NCI-H187 treated with DMSO at 0.1 percent for 48 hours (cell line): ENCODE measurements at regions not wholly inside any gene's neighbourhood (a gene's known extent, or its start where the extent isn't known, plus 50 kb on each side); places are given as distances from the start of the nearest gene placed in this dataset.

Source experiments
- DNase-seq: peaks from one replicate; lab custom pipeline; 2025; lab: John Stamatoyannopoulos, UW

DNA sequence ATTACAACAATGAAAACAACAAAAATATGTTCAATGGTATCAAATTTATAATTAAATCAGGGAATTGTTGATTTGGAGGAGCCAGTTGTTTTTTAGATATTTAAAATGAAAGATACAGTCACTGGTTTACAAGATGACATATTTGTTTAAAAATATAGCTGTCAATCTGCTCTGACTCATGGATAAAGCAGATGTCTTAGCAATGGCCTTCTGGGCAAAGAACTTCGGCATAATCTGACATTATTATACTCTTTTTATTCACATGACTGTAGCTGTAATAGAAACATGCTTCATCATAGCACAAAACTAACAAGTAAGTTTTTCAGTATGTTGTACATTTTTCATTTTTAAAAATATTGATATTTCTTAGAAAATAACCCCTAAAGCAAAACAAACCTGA is 267.4 kb downstream of the CENPW start:
- DNase-seq: no peak

DNA sequence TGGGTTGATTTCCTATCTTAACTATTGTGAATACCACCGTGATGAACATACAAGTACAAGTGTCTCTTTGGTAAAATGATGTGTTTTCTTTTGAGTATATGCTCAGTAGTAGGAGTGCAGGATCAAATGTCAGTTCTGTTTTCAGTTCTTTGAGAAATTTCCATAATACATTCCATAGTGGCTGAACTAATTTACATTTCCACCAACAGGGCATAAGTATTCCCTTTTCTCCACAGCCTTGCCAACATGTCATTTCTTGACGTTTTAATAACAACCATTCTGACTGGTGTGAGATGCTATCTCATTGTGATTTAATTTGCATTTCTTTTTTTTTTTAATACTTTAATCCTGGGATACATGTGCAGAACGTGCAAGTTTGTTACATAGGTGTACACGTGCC is 268.8 kb downstream of the CENPW start:
- DNase-seq: no peak

DNA sequence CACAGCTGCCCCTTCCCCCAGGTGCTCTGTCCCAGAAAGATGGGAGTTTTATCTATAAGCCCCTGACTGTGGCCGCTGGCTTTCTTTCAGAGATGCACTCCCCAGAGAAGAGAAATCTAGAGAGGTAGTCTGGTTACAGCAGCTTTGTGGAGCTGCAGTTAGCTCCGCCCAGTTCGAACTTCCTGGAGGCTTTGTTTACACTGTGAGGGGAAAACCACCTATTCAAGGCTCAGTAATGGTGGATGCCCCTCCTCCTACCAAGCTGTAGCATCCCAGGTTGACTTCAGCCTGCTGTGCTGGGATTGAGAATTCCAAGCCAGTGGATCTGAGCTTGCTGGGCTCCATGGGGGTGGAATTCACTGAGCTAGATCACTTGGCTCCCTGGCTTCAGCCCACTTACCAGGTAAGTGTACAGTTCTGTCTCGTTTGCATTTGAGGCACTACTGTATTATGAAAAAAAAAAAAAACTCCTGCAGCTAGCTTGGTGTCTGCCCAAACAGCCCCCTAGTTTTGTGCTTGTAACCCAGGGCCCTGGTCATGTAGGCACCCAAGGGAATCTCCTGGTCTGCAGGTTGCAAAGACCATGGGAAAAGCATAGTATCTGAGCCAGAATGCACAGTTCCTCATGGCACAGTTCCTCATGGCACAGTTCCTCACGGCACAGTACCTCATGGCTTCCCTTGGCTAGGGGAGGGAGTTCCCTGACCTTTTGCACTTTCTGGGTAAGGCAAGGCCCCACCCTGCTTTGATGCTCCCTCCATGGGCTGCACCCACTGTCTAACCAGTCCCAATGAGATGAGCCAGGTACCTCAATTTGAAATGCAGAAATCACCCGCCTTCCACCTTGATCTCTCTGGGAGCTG is 275.0 kb downstream of the CENPW start:
- no peak for DNase-seq

DNA sequence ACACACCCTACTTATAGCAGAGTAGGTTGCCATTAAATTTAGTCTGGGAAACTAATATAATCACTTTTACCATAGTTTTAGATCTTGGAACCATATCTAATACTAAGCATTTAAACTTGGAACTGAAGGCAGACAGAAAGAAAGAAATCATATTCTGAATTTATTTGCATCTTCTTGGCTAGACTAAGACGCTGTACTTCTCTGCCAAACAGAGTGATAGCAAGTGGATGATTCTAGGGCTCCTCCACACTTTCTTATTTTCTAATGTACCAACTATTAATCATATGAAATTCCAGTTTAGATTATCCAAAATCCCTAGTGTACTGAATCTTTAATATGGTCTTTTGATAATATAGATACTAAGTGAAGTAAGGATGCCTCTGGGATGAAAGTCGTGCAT is 277.0 kb downstream of the CENPW start:
- DNase-seq: no peak

DNA sequence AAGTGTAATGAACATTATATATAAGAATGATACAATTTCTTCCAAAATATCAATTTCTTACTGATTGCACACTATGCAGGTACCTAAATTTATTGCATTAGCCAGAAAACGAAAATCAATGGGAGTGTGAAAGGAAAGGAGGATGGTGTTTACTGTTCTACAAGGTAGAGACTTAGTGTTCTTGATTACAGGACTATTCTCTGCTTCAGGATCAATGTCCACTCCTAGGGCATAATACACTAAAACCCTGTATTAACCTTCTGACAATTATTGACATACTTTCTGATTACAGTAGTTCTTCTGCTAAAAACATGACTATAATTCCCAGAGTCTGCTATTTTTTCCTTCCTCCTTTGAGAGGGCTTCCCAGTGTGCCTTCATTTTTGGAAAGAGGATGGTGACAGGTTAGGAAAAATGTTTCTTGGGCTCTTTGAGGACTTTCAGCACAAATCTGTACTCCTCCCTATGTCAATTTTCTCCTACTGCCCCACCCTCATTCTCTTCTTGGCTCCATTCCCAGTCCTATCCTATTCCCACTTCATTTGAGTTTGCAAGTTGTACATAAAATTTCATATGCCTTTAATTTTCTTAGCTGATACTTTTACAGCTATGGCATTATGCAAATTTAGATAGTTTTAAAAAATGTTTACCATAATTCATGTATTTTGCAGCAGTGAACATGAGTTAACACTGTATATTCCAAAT is 278.9 kb downstream of the CENPW start:
- no peak for DNase-seq

DNA sequence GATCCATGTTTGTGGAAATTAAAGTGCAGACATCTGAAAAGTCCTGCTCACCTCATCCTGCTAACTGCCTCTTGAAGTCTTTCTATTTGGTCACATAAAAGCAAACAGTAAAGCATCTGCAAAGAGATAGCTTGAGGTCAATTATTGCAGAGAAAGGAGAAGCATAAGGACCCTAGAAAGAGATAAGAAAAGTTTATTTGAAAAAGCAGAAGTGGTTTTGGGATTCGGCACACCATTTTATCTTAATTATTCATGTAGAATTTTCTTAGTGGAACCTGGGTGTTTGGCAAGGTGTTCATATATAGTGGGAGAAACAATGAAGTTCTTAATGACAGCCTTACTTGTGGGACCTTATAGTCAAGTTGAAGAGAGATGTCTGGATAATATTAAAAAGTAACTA is 280.8 kb downstream of the CENPW start:
- no peak for DNase-seq

DNA sequence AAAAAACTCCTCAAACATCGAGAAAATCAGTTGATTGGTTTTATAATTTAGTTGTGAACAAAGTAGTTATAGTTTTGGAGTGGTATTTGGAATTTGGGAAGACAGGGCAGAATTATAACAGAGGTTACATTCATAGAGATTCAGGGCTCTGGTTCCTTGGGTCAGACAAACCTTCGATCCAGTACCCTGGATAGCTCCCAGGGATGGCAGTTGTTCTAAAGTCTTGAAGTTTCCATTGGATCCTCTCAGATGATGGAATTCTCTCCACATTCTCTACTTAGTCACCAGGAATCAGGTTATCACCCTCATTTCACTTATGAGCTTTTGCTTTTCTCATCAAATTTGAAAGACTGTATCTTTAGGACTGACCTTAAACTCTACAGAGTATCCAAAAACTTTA is 285.1 kb downstream of the CENPW start:
- no peak for DNase-seq

DNA sequence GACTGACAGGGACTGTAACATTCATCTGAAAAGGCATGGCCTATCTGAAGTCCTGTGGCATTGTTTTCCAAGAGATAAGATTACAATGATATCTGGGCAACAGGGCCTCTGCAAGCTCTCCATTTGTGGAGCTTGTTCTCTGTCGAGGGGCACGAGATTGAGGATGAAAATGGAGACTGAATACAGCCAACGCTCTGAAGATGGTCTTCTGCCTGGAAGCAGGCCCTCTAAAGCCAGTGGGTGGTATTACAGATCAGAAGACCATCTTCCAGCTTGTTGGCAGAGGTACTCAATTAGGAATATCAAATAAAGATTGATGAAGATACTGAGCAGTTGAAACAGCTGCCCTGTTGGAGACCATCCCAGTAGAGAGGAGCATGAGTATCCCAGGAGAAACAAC is 288.2 kb downstream of the CENPW start:
- DNase-seq: no peak

DNA sequence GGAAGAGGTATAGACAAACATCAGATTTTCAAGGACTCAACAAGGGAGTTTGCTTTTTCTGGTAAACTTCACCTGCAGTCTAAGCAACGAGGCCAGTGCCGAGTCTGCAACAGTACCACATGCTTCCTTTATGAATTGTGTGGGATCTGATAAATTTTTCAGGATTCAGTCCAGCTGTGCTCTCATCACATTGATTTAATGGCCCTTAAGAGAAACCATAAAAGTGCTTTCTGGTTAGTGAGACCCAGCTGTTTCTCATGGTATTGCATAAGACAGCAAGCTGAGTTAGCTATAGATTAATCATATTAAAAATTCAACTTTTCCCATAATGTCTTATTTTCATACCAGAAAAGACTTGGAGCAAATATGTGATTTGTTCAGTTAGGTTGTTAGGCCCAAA is 291.4 kb downstream of the CENPW start:
- no peak for DNase-seq

DNA sequence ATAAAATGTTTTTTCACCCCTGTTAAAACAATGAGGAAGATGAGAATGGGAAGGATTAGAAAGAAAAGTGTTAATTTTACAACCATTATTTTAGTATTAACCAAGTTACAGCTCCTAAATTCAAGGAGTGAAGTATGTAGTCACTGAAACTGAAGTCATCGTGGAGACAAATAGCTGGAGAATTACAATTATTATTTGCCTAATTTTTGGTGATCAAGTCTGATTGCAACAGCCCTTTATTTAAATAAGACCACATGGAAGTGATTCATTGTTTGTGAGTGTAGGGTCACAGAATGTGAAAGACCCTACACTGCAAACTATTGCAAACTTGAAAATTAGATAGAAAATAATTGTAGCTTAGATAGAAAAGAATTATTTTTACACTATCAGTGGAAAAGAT is 292.4 kb downstream of the CENPW start:
- DNase-seq: no peak

DNA sequence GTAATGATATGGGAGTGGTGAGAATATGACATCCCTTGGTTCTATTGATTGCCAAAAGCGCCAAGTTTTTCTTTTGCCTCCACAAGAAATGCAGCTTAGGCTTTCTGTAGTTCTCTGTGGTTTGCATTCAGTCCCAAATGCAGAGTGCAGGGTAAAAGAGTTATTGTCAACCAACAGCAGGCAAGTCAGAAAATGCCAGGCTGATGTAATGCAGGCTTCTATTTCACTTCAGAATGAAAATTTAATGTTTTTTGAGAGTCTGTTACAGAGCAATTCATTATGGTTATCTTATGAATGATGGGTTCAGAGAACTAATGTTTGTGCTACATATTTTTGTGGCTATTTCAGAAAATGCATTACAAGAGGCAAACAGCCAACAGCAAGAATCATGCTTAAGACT is 293.5 kb downstream of the CENPW start:
- no peak for DNase-seq

DNA sequence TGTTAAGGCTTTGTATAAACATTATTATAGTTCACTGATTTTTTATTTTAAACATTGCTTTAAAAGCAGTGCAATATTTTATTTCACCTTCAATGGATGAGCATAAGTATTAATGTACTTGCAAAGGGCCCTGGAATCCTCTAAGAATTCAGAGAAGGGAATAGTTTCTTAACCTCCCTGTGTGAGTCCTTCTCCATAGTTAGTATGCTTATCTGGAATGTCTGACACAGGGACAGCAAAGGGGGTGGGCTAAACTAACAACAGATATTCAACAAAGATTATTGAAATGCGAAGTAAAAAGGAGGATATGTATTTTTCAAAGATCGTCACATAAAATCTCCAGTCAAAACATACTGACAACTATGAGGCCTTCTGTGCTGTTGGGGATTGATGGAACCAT is 300.4 kb downstream of the CENPW start:
- DNase-seq: no peak

DNA sequence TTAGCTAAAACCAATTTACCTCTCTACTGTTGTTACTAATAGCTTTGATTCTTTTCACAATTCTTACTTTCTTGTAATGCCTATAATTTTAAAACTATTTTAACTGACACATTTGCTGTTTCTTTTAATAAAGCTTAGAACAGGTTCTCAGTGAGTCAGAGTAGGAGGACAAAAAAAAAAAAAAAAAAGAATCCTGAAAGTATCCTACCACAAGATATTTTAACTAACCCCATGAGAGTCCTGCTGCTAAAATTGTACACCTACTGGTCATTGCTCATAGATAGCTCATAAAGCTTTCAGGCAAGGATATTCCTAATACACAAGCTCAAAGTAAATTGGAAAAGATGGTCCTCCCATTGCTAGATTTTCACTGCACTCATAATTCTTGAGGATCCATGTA is 301.0 kb downstream of the CENPW start:
- DNase-seq: no peak

DNA sequence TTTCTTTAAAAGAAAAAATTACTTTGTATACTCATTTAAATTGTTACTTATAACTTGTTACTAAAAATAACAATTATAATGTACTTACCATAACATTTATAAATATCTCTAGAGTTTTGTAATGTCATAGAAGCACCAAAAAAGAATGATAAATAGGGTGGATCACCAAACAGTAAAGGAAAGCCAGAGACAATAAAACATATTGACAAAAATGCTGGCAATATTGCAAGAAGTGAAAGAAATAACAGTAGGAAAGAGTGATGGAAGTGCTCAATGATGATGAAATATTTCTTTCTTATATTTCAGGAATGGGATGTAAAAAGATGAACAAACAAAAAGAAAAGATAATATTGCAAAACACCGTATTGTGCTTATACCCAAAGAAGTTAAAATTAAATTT is 301.7 kb downstream of the CENPW start:
- no peak for DNase-seq

DNA sequence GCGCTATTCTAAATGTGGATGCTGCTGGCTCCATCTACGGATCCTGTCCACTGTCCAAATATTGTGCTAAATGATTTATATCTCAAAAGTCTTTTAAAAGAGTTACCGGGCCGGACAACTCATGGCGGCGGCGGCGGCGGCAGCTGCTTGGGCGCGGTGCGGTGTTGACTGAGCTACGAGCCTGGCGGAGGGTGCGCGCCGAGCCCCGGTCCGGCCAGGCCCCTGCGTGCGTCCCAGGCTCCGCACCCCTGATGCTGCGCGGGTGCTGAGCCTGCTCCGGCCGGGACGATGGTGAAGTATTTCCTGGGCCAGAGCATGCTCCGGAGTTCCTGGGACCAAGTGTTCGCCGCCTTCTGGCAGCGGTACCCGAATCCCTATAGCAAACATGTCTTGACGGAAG is 303.4 kb downstream of the CENPW start:
- DNase-seq: no peak

DNA sequence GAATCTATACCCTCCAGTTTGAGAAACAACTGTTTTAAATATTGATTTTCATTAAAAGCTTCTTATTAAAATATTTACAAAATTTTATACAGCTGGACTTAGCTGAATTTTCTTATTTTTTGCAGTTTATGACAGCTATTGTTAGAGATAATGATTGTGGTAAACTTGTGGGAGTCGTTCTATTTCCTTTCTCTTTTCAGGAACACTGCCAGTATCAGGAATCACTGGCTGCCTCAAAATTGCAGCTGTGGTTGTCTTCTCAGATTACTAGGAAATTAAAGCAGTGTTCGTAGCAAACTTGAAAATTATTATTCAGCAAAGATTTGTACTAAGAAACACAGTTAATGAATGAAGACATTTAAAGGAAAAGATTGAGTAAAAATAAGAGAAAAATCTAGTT is 311.0 kb downstream of the CENPW start:
- no peak for DNase-seq

DNA sequence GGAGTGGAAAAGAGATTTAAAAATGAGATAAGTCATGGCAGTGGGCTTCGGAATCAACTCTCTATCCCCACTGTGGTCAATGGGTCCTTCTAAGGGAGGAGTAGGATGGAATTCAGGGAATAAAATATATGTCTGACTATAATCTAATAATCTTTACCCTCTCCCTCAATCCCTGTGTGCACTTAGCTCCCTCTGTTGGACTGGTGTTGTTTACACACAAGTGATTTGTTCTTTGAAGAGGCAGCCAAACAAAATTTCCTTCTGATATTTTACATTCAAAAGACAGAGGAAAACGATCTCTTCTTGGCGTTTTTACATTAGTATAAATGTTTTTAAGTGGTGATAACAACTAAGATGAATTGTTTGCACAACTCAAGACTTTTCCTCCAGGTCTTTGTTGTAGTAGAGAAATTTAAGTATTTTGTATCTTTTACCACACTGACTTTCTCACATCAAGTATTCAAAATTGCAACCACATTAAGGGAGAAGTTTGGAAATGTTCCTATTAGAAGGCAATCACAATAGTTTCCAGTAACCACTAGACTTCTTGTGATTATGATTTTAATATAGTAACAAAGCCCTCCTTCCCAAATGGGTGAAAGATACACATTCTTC is 317.8 kb downstream of the CENPW start:
- DNase-seq: no peak

DNA sequence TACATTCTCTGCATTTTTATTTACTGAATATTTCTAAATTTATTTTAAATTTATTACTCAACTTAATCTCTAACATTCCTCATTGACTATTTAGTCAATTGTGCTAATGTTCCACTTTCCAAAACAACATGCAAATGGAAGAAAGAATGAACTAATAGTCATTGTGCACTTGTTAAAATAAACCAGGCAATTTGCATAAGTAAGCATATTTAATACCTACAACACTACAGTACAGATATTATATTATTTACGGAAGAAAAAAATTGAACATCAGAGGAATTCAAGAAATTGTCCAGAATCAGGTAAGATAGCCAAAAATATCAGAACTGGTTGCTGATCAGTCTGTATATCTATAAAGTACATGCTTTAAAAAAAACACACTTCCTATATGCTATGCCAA is 320.5 kb downstream of the CENPW start:
- no peak for DNase-seq

DNA sequence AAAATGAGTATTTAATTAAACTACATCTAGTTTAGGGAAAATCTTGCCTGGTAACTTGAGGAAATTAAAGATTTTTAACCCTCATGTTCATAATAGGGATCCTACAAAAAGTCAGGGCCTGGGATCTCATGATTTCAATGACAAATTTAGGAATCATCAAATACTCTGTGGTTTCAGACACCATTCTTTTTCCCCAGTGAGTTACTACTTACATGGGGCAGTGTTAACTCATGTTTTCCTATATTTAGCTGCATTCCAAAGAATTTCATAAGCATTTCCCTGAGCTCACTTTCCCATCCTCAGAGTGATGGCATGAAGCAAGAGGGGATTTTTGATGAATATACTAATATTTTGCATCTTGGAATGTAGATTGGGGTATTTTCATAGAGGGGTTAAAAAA is 321.7 kb downstream of the CENPW start:
- no peak for DNase-seq

DNA sequence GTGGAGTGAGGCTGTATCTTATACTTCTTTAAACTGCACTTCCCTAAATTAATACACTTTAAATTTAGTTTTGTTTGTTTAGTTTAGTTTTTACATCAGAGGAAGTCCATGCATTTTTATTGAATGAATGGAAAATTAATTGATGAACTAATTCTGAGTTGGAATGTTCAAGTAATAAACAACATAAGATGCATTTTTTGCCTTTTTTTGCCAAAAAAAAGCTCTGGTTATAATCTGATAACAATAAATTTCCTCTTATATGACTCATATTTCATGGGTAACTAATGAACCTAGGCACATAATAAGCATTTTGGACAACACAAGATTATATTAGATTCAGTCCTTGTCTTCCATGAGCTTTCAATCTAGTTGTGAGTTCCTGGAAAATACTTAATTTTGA is 323.1 kb downstream of the CENPW start:
- DNase-seq: no peak

DNA sequence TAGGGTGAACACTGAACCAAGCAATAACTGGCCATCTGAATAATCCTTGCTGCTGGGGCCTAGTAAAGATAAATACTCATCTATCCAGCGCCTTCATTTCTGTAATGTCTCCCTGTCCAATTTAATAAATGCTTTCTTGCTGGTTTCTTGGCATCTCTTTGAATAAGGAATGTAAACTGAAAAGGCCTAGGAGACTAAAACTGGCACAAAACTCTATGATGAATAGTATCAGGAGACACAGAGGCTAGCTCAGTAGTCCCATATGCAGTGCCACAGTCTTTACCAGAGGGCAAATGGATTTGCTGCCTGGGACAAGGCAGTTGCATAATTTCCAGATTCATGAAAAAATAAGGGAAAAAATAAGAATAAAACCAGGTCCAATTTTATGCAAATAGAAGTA is 324.4 kb downstream of the CENPW start:
- DNase-seq: no peak

DNA sequence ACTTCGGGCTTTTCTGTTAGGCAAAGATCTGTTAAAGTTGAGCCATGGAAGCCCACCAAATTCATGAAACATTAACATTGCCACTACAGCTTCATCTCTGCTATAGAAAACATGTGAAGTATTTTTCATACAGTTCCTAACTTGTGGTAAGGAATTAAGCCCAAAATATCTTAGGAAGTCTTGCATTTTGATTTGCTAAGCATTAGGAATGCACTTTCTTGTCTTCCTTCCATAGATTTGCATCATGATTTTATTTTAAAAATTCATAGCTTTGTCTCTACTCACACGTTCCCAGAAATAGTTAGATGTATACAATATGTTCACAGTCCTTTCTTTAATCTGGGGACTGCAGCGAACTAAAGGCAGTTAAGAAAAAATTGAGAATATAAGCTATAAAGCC is 325.6 kb downstream of the CENPW start:
- DNase-seq: no peak

DNA sequence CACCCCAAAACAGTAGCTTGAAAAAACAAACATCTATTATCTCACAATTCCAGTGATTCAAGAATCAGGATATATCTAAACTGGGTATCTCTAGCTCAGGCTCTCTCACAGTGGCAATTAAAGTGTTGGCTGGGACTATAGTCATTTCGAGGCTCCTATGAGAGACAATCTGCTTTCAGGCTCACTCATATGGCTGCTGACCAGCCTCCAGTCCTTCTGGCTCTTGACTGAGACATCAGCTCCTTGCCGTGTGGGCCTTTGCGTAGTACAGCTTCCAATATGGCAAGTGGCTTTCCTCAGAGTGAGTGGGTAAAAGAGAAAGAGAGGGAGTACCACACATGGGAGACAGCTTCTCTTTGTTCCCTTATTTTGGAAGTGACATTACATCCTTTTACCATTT is 327.2 kb downstream of the CENPW start:
- no peak for DNase-seq
